Ishikawa (cell line): ENCODE measurements at regions not wholly inside any gene's neighbourhood (a gene's known extent, or its start where the extent isn't known, plus 50 kb on each side); places are given as distances from the start of the nearest gene placed in this dataset.

ENCODE experiments used
- CEBPB ChIP-seq: IDR thresholded peaks from 2 replicates; pipeline ENCODE4 v1.6.1; 2012
- CREB1 ChIP-seq: IDR thresholded peaks from 2 replicates; pipeline ENCODE4 v1.6.1; 2012; ENCODE audit warnings: low read depth
- EP300 ChIP-seq: IDR thresholded peaks from 2 replicates; pipeline ENCODE4 v1.6.1; 2012; ENCODE audit warnings: borderline replicate concordance
- REST ChIP-seq: IDR thresholded peaks from 2 replicates; pipeline ENCODE4 v1.6.1; 2012; ENCODE audit warnings: low read depth, mild to moderate bottlenecking
- TAF1 ChIP-seq: IDR thresholded peaks from 2 replicates; pipeline ENCODE4 v1.6.1; 2012; ENCODE audit warnings: low read depth, mild to moderate bottlenecking
- USF1 ChIP-seq: IDR thresholded peaks from 2 replicates; pipeline ENCODE4 v1.6.1; 2012

- TF ChIP-seq REST (no peak), CREB1 (no peak), CEBPB (no peak), TAF1 (no peak), USF1 (no peak), EP300 (no peak)
Measured at GRCh38 chr4:134018846-134019245, 182.7 kb downstream of the PABPC4L start.
